GM12892 (cell line): ENCODE measurements at regions not wholly inside any gene's neighbourhood (a gene's known extent, or its start where the extent isn't known, plus 50 kb on each side); places are given as distances from the start of the nearest gene placed in this dataset.

Experiments
- DNase-seq: peaks from one replicate; pipeline ENCODE4 v3.0.0; 2011; ENCODE audit not compliant: insufficient read length
- FAIRE-seq: peaks from 2 replicates; lab custom pipeline; 2011; peaks lifted over from hg19 to GRCh38; lab: Jason Lieb, UNC
- POLR2A ChIP-seq: IDR thresholded peaks from 2 replicates; pipeline ENCODE4 v1.6.1; 2011; ENCODE audit warnings: low read depth, low read length, control low read depth
- POLR2AphosphoS5 ChIP-seq: IDR thresholded peaks from 2 replicates; pipeline ENCODE4 v1.6.1; 2011; ENCODE audit warnings: low read depth, low read length, control low read depth
- TAF1 ChIP-seq: IDR thresholded peaks from 2 replicates; pipeline ENCODE4 v1.6.1; 2011; ENCODE audit warnings: low read depth, mild to moderate bottlenecking, control low read depth, low read length, borderline replicate concordance

DNA sequence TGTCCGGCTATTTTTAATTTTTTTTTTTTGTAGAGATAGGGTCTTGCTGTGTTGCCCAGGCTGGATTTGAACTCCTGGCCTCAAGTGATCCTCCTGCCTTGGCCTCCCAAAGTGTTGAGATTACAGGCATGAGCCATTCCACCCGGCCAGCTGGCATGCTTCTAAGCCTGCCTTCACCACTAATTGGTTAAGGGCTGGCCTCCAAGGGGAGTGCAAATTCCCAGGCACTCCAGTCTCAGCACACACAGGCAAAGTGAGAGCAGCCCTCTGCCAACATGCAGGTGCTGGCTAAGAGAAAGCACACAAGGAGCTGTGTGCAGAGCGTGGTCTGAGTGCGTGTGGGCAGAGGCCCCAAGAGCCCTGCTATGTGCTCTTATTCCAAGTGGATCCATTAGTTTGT is 149.8 kb upstream of the HS3ST2 start:
- no peak for DNase-seq
- TF ChIP-seq TAF1: no peak
- no peak for TF ChIP-seq POLR2AphosphoS5
- no peak for TF ChIP-seq POLR2A
- no peak for FAIRE-seq

DNA sequence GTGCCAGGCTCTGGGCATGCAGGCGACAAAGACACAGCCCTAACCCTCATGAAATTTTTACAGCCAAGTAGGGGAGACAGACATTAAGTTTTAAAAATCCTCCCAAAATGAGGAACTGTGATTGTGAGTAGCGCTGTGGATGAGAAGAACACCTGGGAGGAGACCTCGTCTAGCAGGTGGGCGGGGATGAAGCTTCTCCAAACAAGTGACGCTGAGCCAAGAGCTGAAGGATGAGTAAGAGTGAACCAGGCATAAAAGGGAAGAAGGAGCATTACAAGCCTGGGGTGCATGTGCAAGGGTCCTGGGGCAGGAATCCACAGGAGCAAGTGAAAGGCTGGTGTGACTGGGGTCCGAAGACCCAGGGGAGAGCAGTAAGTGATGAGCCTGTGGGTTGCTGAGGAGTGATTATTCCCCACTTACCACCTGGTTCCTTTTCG is 149.4 kb upstream of the HS3ST2 start:
- FAIRE-seq: no peak
- no peak for DNase-seq
- TF ChIP-seq POLR2AphosphoS5 (no peak), POLR2A (no peak), TAF1 (no peak)

DNA sequence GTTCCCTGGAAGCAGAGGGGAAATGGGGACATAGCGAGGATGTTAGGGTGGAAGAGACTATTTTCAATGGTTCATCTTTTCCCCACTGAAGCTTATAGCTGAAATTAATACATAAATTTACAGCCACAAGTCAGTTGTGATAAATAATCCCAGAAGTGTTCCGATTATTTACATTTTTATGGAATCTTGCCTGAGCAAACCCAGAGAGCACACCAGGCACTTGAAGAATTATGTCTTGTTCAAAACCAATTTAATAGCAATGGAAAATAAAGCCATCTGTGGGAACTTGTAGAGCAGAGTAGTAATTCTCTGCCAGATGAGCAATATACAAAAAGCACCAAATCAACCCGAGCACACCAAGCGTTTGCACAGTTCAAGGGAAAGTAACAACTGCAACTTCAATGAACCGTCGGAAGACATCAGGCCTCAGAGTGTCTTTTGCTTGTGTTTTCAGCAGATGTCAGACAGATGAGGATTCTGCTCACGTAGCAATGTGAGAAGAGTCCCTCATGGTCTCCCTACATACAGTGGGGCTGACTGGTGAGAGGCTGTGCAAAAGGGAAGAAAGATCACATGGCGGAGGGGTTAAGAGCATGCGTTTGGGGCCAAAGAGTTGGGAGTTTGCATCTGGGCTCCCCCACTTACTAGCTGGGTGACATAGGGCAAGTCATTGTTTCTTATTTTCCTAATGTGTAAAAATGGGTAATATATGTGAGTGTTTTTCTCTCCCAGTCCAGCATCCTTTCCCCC is 148.7 kb upstream of the HS3ST2 start:
- no peak for DNase-seq
- no peak for TF ChIP-seq POLR2A
- TF ChIP-seq TAF1: no peak
- FAIRE-seq: no peak

DNA sequence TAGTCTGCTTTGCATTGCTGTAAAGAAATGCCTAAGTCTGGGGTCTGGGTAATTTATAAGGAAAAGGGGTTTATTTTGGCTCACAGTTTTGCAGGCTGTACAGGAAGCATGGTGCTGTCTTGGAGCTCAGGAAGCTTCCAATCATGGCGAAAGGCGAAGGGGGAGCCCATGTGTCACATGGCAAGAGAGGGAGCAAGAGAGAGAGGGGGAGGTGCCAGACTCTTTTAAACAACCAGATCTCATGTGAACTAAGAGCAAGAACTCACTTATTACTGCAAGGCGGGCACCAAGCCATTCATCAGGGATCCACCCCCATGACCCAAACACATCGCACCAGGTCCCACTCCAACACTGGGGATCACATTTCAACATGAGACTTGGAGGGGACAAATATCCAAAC is 148.2 kb upstream of the HS3ST2 start:
- FAIRE-seq (no peak), DNase-seq (no peak)
- TF ChIP-seq TAF1: no peak
- no peak for TF ChIP-seq POLR2AphosphoS5
- TF ChIP-seq POLR2A: no peak

DNA sequence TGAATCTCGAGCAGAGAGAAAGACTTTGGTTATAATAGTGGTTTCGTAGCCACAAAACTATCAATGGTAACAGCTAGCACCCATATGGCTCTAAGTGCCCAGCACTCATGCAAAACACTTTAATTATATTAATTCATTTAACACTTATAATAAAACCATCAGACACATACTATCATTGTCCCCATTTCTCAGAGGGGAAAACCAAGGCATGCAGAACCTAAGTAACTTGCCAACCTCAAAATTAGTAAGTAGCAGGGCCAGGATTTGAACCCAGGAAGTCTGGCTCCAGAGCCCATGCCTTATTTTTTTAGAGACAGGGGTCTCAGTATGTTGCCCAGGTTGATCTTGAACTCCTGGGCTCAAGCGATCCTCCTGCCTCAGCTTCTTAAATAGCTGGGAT is 145.6 kb upstream of the HS3ST2 start:
- FAIRE-seq (no peak), DNase-seq (no peak)
- TF ChIP-seq TAF1: no peak
- TF ChIP-seq POLR2AphosphoS5: no peak
- TF ChIP-seq POLR2A: no peak

DNA sequence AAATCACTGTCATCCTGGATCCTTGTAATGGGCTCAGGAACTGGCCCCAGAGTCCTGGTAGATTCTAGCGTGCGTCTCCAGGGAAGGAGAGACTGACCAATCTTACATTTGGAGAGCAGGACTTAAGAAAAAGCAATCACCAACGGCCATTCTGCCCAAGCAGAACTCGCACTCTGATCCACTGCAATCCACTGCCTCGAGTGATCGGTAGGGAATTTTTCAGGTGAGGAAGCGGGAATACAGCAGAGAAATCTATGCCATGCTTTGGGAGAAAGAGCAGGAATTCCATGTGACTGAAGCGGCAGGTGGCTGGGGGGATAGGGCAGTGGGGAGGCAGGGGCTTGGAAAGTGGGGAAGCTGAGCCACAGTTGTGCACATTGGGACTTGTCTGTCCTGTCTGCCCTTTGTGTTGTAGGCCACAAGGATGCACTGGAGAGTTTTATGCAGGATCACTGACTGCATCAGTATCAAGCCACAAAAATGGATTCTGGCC is 143.9 kb upstream of the HS3ST2 start:
- FAIRE-seq (no peak), DNase-seq (no peak)
- TF ChIP-seq TAF1 (no peak), POLR2AphosphoS5 (no peak), POLR2A (no peak)

DNA sequence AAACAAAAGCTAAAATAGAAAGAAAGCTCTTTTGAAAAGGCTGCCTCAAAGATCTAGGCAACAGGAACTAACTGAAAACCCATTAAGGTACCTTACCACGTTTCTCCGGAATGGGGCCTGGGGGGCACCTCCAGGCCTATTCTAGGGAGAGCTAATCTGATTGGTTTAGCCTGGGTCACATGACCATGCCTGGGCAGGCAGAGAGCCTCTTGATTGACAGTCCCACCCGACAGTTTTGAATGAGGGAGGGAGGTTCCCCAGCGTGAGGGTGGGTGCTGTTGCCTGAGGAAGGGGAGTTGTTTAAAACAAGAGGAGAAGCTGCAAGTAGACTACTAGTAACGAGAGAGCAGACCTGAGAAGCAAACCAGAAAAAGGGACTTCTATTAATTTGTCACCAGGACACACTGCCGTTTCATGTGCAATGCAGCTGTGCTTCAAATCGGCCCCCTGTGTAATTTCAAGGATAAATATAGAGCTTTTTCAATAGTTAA is 143.4 kb upstream of the HS3ST2 start:
- TF ChIP-seq POLR2AphosphoS5 (no peak), POLR2A (no peak), TAF1 (no peak)
- FAIRE-seq: no peak
- DNase-seq: peak; percentile 40

DNA sequence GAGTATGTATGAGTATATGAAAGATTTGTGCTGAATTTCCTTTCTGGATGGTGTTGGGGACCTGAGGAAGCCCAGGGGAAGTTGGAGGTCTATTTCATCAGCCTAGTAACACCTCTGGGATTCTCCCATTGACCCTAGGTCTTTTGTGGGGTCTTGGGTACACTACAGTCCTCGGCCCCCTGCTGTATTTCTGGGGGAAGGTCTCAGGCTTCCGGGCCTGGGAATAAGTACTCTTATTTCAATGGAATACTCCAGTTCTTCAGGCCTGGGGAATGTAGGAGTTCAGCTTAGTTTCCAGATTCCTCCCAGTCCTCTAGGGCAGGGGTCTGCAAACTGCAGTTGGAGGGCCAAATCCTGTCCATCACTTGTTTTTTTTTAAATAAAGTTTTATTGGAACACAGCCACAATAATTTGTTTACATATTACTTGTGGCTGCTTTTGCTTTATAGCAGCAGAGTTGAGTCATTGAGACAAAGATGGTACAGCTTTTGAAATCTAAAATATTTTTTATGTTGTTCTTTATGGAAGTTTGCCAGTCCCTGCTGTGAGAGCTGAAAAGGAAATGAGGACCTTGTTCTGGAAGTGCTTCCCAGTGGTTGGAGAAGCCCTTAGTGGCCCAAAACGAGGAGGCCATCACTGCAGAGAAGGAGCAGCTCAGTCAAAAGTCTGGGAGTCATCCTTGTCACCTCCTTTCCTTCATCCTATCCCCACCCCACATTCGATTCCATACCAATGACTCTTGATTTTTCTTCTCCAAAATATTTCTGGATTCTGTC is 142.5 kb upstream of the HS3ST2 start:
- DNase-seq: no peak
- TF ChIP-seq POLR2A (no peak), TAF1 (no peak), POLR2AphosphoS5 (no peak)
- no peak for FAIRE-seq

DNA sequence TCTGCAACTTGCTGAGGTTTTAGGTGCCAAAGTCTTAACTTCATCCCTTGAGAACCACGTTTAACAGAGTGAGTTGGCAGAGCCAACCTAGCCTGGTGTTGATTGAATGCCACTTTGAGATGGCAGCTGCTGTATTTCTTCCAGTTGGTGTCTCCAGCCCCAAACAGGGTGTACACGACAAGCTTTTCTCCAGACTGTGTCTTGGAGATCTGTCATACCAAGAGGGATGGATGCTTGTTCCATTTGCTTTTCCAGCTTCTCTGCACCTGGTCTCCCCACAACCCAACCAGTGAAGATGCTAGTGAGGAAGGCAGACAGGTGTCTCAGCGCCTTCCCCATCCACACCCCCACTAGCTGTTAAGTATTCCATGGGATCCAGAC is 141.1 kb upstream of the HS3ST2 start:
- FAIRE-seq (no peak), DNase-seq (no peak)
- TF ChIP-seq TAF1 (no peak), POLR2A (no peak), POLR2AphosphoS5 (no peak)

DNA sequence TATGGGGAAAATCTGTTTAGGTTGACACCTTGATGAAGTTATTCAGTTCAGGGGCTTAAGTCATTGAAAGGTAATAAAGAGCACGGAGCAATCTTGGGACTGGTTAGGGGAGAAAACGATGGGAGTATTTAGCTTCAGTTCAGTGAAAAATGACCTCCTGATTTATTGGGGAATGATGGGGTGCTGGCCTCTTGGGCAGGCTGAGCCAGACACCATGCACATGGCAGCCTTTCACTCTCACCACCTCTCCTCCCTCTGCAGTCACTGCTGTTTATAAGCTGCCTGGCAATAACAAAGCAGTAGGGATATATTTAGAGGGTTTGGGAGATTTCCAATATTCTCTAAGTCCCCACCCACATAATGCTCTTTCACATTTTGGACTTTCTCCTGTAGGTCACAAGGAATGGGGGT is 140.5 kb upstream of the HS3ST2 start:
- DNase-seq: no peak
- TF ChIP-seq POLR2AphosphoS5 (no peak), TAF1 (no peak), POLR2A (no peak)
- FAIRE-seq: no peak

DNA sequence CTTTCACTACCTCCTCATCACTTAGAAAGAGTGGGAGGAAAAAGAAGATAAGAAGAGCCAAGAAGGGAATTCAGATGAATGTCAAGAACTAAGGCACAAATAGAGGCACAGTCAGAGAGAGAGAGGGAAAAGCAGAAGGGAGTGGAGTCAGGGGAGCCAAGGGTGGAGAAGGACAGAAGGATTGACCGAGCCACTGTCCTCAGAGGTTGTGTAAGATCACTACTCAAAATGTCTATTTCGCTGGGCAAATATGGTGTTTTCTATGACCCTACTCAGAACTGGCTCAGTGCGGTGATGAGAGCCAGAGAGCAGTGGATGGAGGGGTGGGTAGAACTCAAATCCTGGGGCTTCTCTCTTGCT is 139.2 kb upstream of the HS3ST2 start:
- DNase-seq (no peak), FAIRE-seq (no peak)
- TF ChIP-seq POLR2AphosphoS5 (no peak), TAF1 (no peak), POLR2A (no peak)
